Astrocyte (in vitro differentiated cells and primary cell): ENCODE measurements at regions not wholly inside any gene's neighbourhood (a gene's known extent, or its start where the extent isn't known, plus 50 kb on each side); places are given as distances from the start of the nearest gene placed in this dataset.

Experiments used
- CTCF ChIP-seq: IDR thresholded peaks from 2 replicates; pipeline ENCODE4 v1.5.1; 2011; ENCODE audit warnings: low read depth, mild to moderate bottlenecking, inconsistent platforms, low read length, moderate library complexity; ENCODE audit not compliant: insufficient read depth
- EZH2 ChIP-seq: IDR thresholded peaks from 2 replicates; pipeline ENCODE4 v1.6.1; 2012; ENCODE audit warnings: mild to moderate bottlenecking, low read length, inconsistent platforms; ENCODE audit not compliant: insufficient read depth

- TF ChIP-seq EZH2: no peak
- no peak for TF ChIP-seq CTCF
These were observed 263.1 kb upstream of the ID2 start for GRCh38 chr2:8418721-8419120.
